Ascending aorta (tissue), 2 donors: ENCODE measurements at regions not wholly inside any gene's neighbourhood (a gene's known extent, or its start where the extent isn't known, plus 50 kb on each side); places are given as distances from the start of the nearest gene placed in this dataset.

Source experiments
- DNase-seq, 2 donors: peaks; one replicate each; pipeline ENCODE4 v3.0.0-alpha.2; 2019; ENCODE audit warnings: low spot score in 2 of 2
- H3K27ac ChIP-seq, 2 donors: fragments of 200-600 bp; sonication (generic); one replicate each; pipeline ENCODE4 v1.5.1; 2016 to 2017; ENCODE audit warnings: mild to moderate bottlenecking in 1 of 2
- H3K27me3 ChIP-seq: fragments of 200-600 bp; sonication (generic); one replicate; pipeline ENCODE4 v1.5.1; 2017
- H3K36me3 ChIP-seq, 2 donors: fragments of 200-600 bp; sonication (generic); one replicate each; pipeline ENCODE4 v1.5.1; 2016
- H3K4me1 ChIP-seq, 2 donors: fragments of 200-600 bp; sonication (generic); one replicate each; pipeline ENCODE4 v1.5.1; 2016 to 2017; ENCODE audit warnings: mild to moderate bottlenecking in 1 of 2
- H3K4me3 ChIP-seq, 2 donors: fragments of 200-600 bp; sonication (generic); one replicate each; pipeline ENCODE4 v1.5.1; 2016 to 2017; ENCODE audit warnings: mild to moderate bottlenecking in 1 of 2
- H3K9me3 ChIP-seq, 2 donors: fragments of 200-600 bp; sonication (generic); one replicate each; pipeline ENCODE4 v1.5.1; 2016
- intact Hi-C: fragments of 100-400 bp; cut with DNase I; formaldehyde crosslinking; loops from one replicate; pipeline ENCODE4 v1.15.1; 2023
- TF ChIP-seq, protein P1 (sequence below), 3 experiments: fragments of 200-600 bp in 2 of 3; fragments of 450-650 bp in 1 of 3; sonication (generic) in 2 of 3; IDR thresholded peaks; one replicate each; pipeline ENCODE4 v1.5.1; 2016 to 2019; ENCODE audit warnings: antibody characterized with exemption in 3 of 3, mild to moderate bottlenecking in 1 of 3, moderate library complexity in 1 of 3

DNA sequence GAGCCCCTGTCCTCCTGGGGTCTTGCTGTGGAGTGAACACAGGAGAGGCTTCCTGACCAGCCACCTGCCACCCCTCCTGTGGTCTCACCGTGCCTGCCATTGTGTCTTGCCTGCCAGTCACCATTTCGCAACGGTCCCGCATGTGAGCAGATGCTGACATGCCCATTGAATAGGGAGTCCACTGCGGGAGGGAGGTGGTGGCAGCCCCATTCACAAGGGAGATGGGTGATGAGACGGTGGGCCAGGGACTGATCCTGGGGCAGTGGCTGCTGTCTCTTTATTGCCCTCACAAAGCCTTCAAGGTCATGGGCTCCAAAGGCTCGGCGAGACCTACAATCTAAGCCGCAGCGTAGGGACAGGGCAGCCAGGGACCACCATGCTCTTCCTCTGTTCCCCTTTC, 76.0 kb upstream of the NPTX2 start:
- H3K9me3 ChIP-seq, result no peaks in the 10 kb centered on the region
- TF ChIP-seq, protein P1, sequence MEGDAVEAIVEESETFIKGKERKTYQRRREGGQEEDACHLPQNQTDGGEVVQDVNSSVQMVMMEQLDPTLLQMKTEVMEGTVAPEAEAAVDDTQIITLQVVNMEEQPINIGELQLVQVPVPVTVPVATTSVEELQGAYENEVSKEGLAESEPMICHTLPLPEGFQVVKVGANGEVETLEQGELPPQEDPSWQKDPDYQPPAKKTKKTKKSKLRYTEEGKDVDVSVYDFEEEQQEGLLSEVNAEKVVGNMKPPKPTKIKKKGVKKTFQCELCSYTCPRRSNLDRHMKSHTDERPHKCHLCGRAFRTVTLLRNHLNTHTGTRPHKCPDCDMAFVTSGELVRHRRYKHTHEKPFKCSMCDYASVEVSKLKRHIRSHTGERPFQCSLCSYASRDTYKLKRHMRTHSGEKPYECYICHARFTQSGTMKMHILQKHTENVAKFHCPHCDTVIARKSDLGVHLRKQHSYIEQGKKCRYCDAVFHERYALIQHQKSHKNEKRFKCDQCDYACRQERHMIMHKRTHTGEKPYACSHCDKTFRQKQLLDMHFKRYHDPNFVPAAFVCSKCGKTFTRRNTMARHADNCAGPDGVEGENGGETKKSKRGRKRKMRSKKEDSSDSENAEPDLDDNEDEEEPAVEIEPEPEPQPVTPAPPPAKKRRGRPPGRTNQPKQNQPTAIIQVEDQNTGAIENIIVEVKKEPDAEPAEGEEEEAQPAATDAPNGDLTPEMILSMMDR (IDR thresholded peaks at IDR 0.05), result no peak
- DNase-seq, result no peak
- intact Hi-C loops, result no loop called here
- H3K4me3 ChIP-seq, result no peak overlapping the region
- no peaks in the 10 kb centered on the region for H3K4me1 ChIP-seq
- no peak overlapping the region for H3K27ac ChIP-seq
- H3K36me3 ChIP-seq, result no peaks in the 10 kb centered on the region
- H3K27me3 ChIP-seq, result no peaks in the 10 kb centered on the region

DNA sequence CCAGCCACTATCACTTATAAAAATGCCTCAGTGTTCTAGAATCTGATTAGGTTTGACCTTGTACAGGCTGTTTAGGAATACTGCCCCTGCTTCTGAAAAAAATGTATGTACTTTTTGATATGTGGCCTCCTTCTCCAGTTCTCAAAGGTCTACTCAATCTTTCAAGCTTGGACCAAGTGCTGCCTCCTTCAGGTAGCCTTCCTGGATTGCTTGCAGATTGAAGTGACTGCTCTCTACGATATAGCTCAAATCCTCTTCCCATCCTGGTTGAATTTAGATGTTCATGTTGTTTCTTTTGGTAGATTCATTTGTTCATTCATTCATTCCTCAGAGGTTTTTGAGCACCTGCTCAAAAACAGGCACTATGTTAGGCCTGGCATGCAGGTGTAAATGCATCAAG, 77.2 kb upstream of the NPTX2 start:
- no peak overlapping the region for H3K4me3 ChIP-seq
- H3K36me3 ChIP-seq, result no peaks in the 10 kb centered on the region
- H3K27me3 ChIP-seq, result no peaks in the 10 kb centered on the region
- H3K27ac ChIP-seq, result no peak overlapping the region
- TF ChIP-seq, protein P1 (IDR thresholded peaks at IDR 0.05), result no peak
- no peak for DNase-seq
- H3K4me1 ChIP-seq, result no peaks in the 10 kb centered on the region
- no peaks in the 10 kb centered on the region for H3K9me3 ChIP-seq
- intact Hi-C loops, result no loop called here

DNA sequence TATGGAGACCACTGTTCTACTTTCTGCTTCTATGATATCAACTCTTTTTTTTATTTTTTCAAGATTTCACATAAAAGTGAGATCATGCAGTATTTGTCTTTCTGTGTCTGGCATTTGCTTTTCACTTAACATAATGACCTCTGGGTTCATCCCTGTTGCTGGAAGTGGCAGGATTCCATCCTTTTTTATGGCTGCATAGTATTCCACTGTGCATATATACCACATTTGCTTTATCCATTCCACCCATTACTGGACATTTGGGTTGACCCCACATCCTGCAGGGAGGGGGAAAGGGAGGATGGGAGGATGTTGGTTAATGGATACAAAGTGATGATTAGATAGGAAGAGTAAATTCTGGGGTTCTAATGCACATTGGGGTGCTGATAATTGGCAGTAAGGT, 80.3 kb upstream of the NPTX2 start:
- Histone ChIP-seq H3K27me3 (no peaks in the 10 kb centered on the region), H3K36me3 (no peaks in the 10 kb centered on the region), H3K27ac (no peak overlapping the region), H3K4me3 (no peak overlapping the region), H3K9me3 (peaks cover 0 to 1% of the 10 kb centered on the region in 2 donors), H3K4me1 (no peaks in the 10 kb centered on the region)
- TF ChIP-seq, protein P1 (IDR thresholded peaks at IDR 0.05), result no peak
- intact Hi-C loops, result no loop called here
- no peak for DNase-seq

DNA sequence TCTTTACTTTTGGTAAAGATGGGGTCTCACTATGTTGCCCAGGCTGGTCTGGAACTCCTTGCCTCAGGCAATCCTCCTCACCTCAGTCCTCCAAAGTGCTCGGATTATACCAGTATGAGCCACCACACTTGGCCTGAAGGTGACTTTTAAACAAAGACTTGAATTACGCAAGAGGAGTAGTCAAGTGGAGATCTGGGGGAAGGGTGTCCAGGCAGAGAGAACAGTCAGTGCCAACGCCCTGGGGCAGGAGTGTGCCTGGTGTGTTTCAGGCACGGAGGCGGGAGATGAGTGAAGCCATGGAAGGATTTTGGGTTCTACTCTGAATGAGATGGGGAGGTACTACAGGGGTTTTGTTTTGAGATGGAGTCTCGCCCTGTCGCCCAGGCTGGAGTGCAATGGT, 82.6 kb upstream of the NPTX2 start:
- intact Hi-C loops, result no loop called here
- Histone ChIP-seq H3K9me3 (peaks cover 0 to 9% of the 10 kb centered on the region in 2 donors), H3K4me1 (no peaks in the 10 kb centered on the region), H3K27ac (no peak overlapping the region), H3K4me3 (no peak overlapping the region), H3K36me3 (no peaks in the 10 kb centered on the region), H3K27me3 (no peaks in the 10 kb centered on the region)
- DNase-seq, result no peak
- TF ChIP-seq, protein P1 (IDR thresholded peaks at IDR 0.05), result no peak

DNA sequence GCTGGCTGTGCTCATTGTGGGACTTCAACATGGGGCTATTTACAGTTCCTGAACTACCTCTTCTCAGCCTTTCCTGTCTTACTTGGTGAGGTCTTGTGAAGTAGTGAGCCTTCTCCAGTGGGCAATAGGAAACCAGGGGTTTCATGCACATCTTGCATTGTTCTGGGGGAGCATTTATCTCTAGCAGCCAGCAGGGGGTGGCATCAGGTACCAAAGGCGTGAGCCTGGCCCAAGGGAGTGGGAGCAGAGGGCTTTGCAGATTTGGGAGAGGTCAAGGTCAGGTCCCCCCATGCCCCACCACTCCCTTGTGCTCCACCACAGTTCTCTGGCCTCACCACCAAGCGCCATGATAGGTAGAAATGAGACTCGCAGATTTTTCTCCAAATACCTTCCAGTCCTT, 85.4 kb upstream of the NPTX2 start:
- no peak overlapping the region for H3K4me3 ChIP-seq
- H3K4me1 ChIP-seq, result no peaks in the 10 kb centered on the region
- no peak for DNase-seq
- TF ChIP-seq, protein P1 (IDR thresholded peaks at IDR 0.05), result no peak
- intact Hi-C loops, result no loop called here
- H3K27me3 ChIP-seq, result no peaks in the 10 kb centered on the region
- peaks cover 0 to 9% of the 10 kb centered on the region in 2 donors for H3K9me3 ChIP-seq
- no peaks in the 10 kb centered on the region for H3K36me3 ChIP-seq
- no peak overlapping the region for H3K27ac ChIP-seq

DNA sequence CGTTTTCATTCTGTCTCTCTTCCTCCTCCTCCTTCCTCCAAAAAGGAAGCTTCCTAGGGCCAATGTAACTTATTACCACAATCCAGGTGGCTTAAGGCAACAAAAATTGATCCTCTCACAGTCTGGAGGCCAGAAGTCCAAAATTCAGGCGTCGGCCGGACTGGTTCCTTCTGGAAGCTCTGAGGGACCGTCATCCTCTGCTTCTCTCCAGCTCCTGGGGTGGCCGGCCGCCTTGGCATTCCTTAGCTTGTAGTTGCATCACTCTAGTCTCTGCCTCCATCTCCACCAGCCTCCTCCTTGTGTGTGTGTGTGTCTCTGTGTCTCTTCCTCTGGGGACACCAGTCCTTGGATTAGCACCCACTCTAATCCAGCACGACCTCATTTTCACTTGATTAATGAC, 89.0 kb upstream of the NPTX2 start:
- peaks cover 0 to 9% of the 10 kb centered on the region in 2 donors for H3K9me3 ChIP-seq
- intact Hi-C loops, result no loop called here
- H3K4me3 ChIP-seq, result no peak overlapping the region
- no peak overlapping the region for H3K27ac ChIP-seq
- TF ChIP-seq, protein P1 (IDR thresholded peaks at IDR 0.05), result no peak
- no peak for DNase-seq
- no peaks in the 10 kb centered on the region for H3K36me3 ChIP-seq
- H3K27me3 ChIP-seq, result no peaks in the 10 kb centered on the region
- H3K4me1 ChIP-seq, result no peaks in the 10 kb centered on the region
